Neuronal stem cell (in vitro differentiated cells): ENCODE measurements at regions not wholly inside any gene's neighbourhood (a gene's known extent, or its start where the extent isn't known, plus 50 kb on each side); places are given as distances from the start of the nearest gene placed in this dataset.

Experiments used
- DNase-seq: peaks from one replicate; pipeline ENCODE4 v3.0.0-alpha.2; 2013; ENCODE audit warnings: low spot score
- H2AFZ ChIP-seq: one replicate; pipeline ENCODE4 v1.6.1; 2013; ENCODE audit warnings: mild to moderate bottlenecking, low read length, inconsistent platforms
- H2AK5ac ChIP-seq: 2 replicates; pipeline ENCODE4 v1.6.1; 2013; ENCODE audit warnings: low read depth, mild to moderate bottlenecking, inconsistent platforms, low read length, moderate library complexity, mixed read lengths
- H2BK120ac ChIP-seq: 2 replicates; pipeline ENCODE4 v1.6.1; 2013; ENCODE audit warnings: low read depth, mild to moderate bottlenecking, inconsistent platforms, low read length, moderate library complexity, mixed read lengths
- H2BK12ac ChIP-seq: one replicate; pipeline ENCODE4 v1.6.1; 2013; ENCODE audit warnings: low read length, inconsistent platforms
- H2BK15ac ChIP-seq: 2 replicates; pipeline ENCODE4 v1.6.1; 2013; ENCODE audit warnings: mild to moderate bottlenecking, low read length, inconsistent platforms, mixed read lengths
- H2BK5ac ChIP-seq: one replicate; pipeline ENCODE4 v1.6.1; 2013; ENCODE audit warnings: inconsistent platforms, mild to moderate bottlenecking, low read length, moderate library complexity
- H3K14ac ChIP-seq: one replicate; pipeline ENCODE4 v1.6.1; 2013; ENCODE audit warnings: low read length, inconsistent platforms
- H3K18ac ChIP-seq: 2 replicates; pipeline ENCODE4 v1.6.1; 2013; ENCODE audit warnings: low read length, inconsistent platforms
- H3K23ac ChIP-seq: 2 replicates; pipeline ENCODE4 v1.6.1; 2013; ENCODE audit warnings: low read depth, mild to moderate bottlenecking, mixed read lengths, low read length, inconsistent platforms; ENCODE audit not compliant: poor library complexity
- H3K27ac ChIP-seq: replicated peaks from 3 replicates; pipeline ENCODE4 v1.5.1; 2013; ENCODE audit warnings: low read length, inconsistent platforms
- H3K27me3 ChIP-seq, 3 experiments: 2 replicates each; pipeline ENCODE4 v1.6.1; 2013; ENCODE audit warnings: low read length in 3 of 3, mild to moderate bottlenecking in 2 of 3, inconsistent platforms in 1 of 3, low read depth in 1 of 3, mixed read lengths in 1 of 3, moderate library complexity in 1 of 3; ENCODE audit not compliant: control insufficient read depth in 3 of 3, insufficient read depth in 3 of 3
- H3K36me3 ChIP-seq, 2 donors: replicated peaks in 1 of 2; 2 replicates each; pipeline ENCODE4 v1.6.1; 2013; ENCODE audit warnings: low read length in 2 of 2; ENCODE audit not compliant: control insufficient read depth in 2 of 2, insufficient read depth in 2 of 2
- H3K4ac ChIP-seq: 2 replicates; pipeline ENCODE4 v1.6.1; 2013; ENCODE audit warnings: inconsistent platforms, mild to moderate bottlenecking, low read length, moderate library complexity
- H3K4me1 ChIP-seq, 2 donors: 1 replicate in 1 of 2; 2 replicates in 1 of 2; pipeline ENCODE4 v1.6.1; 2013; ENCODE audit warnings: low read length in 2 of 2, low read depth in 1 of 2; ENCODE audit not compliant: control insufficient read depth in 2 of 2, insufficient read depth in 1 of 2
- H3K4me2 ChIP-seq: one replicate; pipeline ENCODE4 v1.6.1; 2013; ENCODE audit warnings: mild to moderate bottlenecking, low read length, inconsistent platforms; ENCODE audit not compliant: insufficient read depth, poor library complexity, severe bottlenecking
- H3K4me3 ChIP-seq, 2 donors: 2 replicates each; pipeline ENCODE4 v1.5.1; 2013; ENCODE audit warnings: low read length in 2 of 2, mild to moderate bottlenecking in 2 of 2, inconsistent platforms in 1 of 2, moderate library complexity in 1 of 2
- H3K79me1 ChIP-seq: one replicate; pipeline ENCODE4 v1.6.1; 2013; ENCODE audit warnings: low read depth, mild to moderate bottlenecking, inconsistent platforms, low read length, moderate library complexity
- H3K9ac ChIP-seq: one replicate; pipeline ENCODE4 v1.6.1; 2013; ENCODE audit warnings: mild to moderate bottlenecking, low read depth, low read length, inconsistent platforms; ENCODE audit not compliant: poor library complexity
- H3K9me3 ChIP-seq, 2 donors: replicated peaks in 1 of 2; 2 replicates each; pipeline versions ENCODE3 to v1.6.1; 2013; ENCODE audit warnings: low read length in 2 of 2, mild to moderate bottlenecking in 2 of 2, inconsistent platforms in 1 of 2, low read depth in 1 of 2, mixed read lengths in 1 of 2, moderate library complexity in 1 of 2; ENCODE audit not compliant: control insufficient read depth in 2 of 2, insufficient read depth in 1 of 2
- H4K8ac ChIP-seq: one replicate; pipeline ENCODE4 v1.6.1; 2013; ENCODE audit warnings: low read depth, mild to moderate bottlenecking, inconsistent platforms, low read length, moderate library complexity
- H4K91ac ChIP-seq: one replicate; pipeline ENCODE4 v1.6.1; 2013; ENCODE audit warnings: low read length, low read depth, mild to moderate bottlenecking, inconsistent platforms; ENCODE audit not compliant: poor library complexity
- WGBS, 2 donors: extraction: QIAGEN DNeasy Blood & Tissue Kit; methylation state at CpG; one replicate each; pipeline ENCODE4 v1.1.7; 2013; ENCODE audit warnings: missing lambda C conversion rate in 2 of 2, mixed read lengths in 1 of 2; ENCODE audit not compliant: insufficient read length in 2 of 2, insufficient replicate concordance in 1 of 2; ENCODE audit errors: extremely low coverage in 2 of 2; 5-methylcytosine and 5-hydroxymethylcytosine counted together

DNA sequence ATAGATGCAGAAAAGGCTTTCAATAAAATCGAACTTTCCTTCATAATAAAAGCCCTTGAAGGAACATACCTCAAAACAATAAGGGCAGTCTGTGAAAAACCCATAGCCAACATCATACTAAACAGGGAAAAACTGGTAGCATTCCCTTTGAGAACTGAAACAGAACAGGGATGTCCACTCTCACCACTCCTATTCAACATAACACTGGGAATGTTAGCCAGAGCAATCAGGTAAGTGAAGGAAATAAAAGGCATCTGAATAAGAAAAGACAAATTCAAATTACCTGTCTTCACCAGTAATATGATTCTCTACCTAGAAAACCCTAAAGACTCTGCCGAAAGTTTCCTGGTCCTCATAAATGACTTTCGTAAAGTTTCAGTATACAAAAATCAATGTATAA is 861.0 kb upstream of the VRK2 start:
- Histone ChIP-seq H3K4me2 (no peak overlapping the region), H3K18ac (no peak overlapping the region), H3K9me3 (no peaks in the 10 kb centered on the region), H3K14ac (no peak overlapping the region), H3K79me1 (no peaks in the 10 kb centered on the region), H2AK5ac (no peak overlapping the region), H2BK15ac (no peak overlapping the region), H3K4me1 (no peaks in the 10 kb centered on the region), H3K27ac (no peak overlapping the region), H3K4me3 (no peak overlapping the region), H3K9ac (no peak overlapping the region), H3K23ac (no peak overlapping the region), H2BK5ac (no peak overlapping the region), H3K36me3 (no peaks in the 10 kb centered on the region), H2BK12ac (no peak overlapping the region), H2BK120ac (no peak overlapping the region), H2AFZ (no peak overlapping the region), H4K8ac (no peak overlapping the region), H3K4ac (no peak overlapping the region), H3K27me3 (no peaks in the 10 kb centered on the region), H4K91ac (no peak overlapping the region)
- no peak for DNase-seq
- no CpG with 5 or more reads among the region's 3 CpGs for WGBS, 2 donors

- WGBS, 2 donors: no CpG with 5 or more reads among the region's 2 CpGs
- Histone ChIP-seq H3K4me1 (no peaks in the 10 kb centered on the region), H2BK12ac (no peak overlapping the region), H3K9ac (no peak overlapping the region), H3K4me2 (no peak overlapping the region), H3K79me1 (no peaks in the 10 kb centered on the region), H3K4ac (no peak overlapping the region), H3K9me3 (no peaks in the 10 kb centered on the region), H4K91ac (no peak overlapping the region), H2BK15ac (no peak overlapping the region), H3K36me3 (no peaks in the 10 kb centered on the region), H2BK120ac (no peak overlapping the region), H3K23ac (no peak overlapping the region), H4K8ac (no peak overlapping the region), H2BK5ac (no peak overlapping the region), H3K27me3 (no peaks in the 10 kb centered on the region), H2AFZ (no peak overlapping the region), H3K27ac (no peak overlapping the region), H3K14ac (no peak overlapping the region), H3K18ac (no peak overlapping the region), H3K4me3 (no peak overlapping the region), H2AK5ac (no peak overlapping the region)
- no peak for DNase-seq
Observed at GRCh38 chr2:57190007-57190406, 856.6 kb upstream of the VRK2 start.

- Histone ChIP-seq H3K14ac (no peak overlapping the region), H4K8ac (no peak overlapping the region), H3K27ac (no peak overlapping the region), H3K4me1 (no peaks in the 10 kb centered on the region), H3K79me1 (no peaks in the 10 kb centered on the region), H4K91ac (no peak overlapping the region), H2BK15ac (no peak overlapping the region), H3K18ac (no peak overlapping the region), H2BK5ac (no peak overlapping the region), H3K27me3 (no peaks in the 10 kb centered on the region), H2AK5ac (no peak overlapping the region), H3K9me3 (no peaks in the 10 kb centered on the region), H3K4me3 (no peak overlapping the region), H3K9ac (no peak overlapping the region), H2BK12ac (no peak overlapping the region), H3K23ac (no peak overlapping the region), H2AFZ (no peak overlapping the region), H3K4me2 (no peak overlapping the region), H3K36me3 (no peaks in the 10 kb centered on the region), H3K4ac (no peak overlapping the region), H2BK120ac (no peak overlapping the region)
- no peak for DNase-seq
- WGBS, 2 donors: no CpG with 5 or more reads among the region's 3 CpGs
Observed at GRCh38 chr2:57199663-57200062, 846.9 kb upstream of the VRK2 start.

DNA sequence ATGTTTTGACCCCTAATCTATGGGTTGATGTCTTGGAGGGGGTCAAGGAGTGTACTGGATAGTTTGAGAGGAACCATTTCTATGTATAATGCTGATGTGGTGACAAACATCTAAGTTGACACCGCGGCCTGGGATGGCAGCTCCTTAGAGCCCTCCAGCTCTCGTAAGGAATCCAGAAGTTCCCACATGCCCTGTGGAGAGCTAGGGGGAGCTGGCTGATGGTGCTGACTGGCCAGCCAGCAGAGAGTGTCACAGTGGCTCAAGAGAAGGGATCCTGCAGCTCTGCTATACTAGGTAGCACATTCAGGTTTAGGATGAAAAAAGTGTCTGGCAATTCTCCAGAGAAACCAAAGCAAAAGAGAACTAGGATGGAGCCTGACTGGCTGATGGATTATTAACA is 842.2 kb upstream of the VRK2 start:
- DNase-seq: no peak
- no peak overlapping the region for H2BK12ac ChIP-seq

More for the DNA sequence above, 842.2 kb upstream of the VRK2 start:
- H3K27me3 ChIP-seq: no peaks in the 10 kb centered on the region
- H3K36me3 ChIP-seq: no peaks in the 10 kb centered on the region
- WGBS, 2 donors: no CpG with 5 or more reads among the region's 3 CpGs
- H3K14ac ChIP-seq: no peak overlapping the region
- no peaks in the 10 kb centered on the region for H3K79me1 ChIP-seq
- no peak overlapping the region for H2AK5ac ChIP-seq
- H3K27ac ChIP-seq: no peak overlapping the region
- H3K18ac ChIP-seq: no peak overlapping the region
- no peak overlapping the region for H2BK5ac ChIP-seq
- no peak overlapping the region for H2BK15ac ChIP-seq
- H3K9me3 ChIP-seq: no peaks in the 10 kb centered on the region
- H4K8ac ChIP-seq: no peak overlapping the region
- H2AFZ ChIP-seq: no peak overlapping the region
- no peak overlapping the region for H2BK120ac ChIP-seq
- no peaks in the 10 kb centered on the region for H3K4me1 ChIP-seq
- no peak overlapping the region for H4K91ac ChIP-seq
- H3K4ac ChIP-seq: no peak overlapping the region
- H3K23ac ChIP-seq: no peak overlapping the region
- no peak overlapping the region for H3K4me3 ChIP-seq
- no peak overlapping the region for H3K4me2 ChIP-seq
- H3K9ac ChIP-seq: no peak overlapping the region
